GM10266 (cell line): ENCODE measurements at regions not wholly inside any gene's neighbourhood (a gene's known extent, or its start where the extent isn't known, plus 50 kb on each side); places are given as distances from the start of the nearest gene placed in this dataset.

Experiments used
- DNase-seq: peaks from one replicate; pipeline ENCODE4 v3.0.0; 2012; ENCODE audit errors: extremely low spot score
- TF ChIP-seq, protein P1 (sequence below): IDR thresholded peaks from 2 replicates; pipeline ENCODE4 v1.5.1; 2012; ENCODE audit warnings: mild to moderate bottlenecking, low read depth; ENCODE audit not compliant: control insufficient read depth, insufficient read depth; ENCODE audit errors: missing control alignments

- no peak for DNase-seq
Measured at GRCh38 chr7:13152755-13153154, 465.3 kb downstream of the ARL4A start.

GRCh38 chr7:13153266-13153665, 465.8 kb downstream of the ARL4A start:
- TF ChIP-seq, protein P1, sequence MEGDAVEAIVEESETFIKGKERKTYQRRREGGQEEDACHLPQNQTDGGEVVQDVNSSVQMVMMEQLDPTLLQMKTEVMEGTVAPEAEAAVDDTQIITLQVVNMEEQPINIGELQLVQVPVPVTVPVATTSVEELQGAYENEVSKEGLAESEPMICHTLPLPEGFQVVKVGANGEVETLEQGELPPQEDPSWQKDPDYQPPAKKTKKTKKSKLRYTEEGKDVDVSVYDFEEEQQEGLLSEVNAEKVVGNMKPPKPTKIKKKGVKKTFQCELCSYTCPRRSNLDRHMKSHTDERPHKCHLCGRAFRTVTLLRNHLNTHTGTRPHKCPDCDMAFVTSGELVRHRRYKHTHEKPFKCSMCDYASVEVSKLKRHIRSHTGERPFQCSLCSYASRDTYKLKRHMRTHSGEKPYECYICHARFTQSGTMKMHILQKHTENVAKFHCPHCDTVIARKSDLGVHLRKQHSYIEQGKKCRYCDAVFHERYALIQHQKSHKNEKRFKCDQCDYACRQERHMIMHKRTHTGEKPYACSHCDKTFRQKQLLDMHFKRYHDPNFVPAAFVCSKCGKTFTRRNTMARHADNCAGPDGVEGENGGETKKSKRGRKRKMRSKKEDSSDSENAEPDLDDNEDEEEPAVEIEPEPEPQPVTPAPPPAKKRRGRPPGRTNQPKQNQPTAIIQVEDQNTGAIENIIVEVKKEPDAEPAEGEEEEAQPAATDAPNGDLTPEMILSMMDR = no peak

More at GRCh38 chr7:13152755-13153154, 465.3 kb downstream of the ARL4A start:
- TF ChIP-seq, protein P1 = no peak

DNA sequence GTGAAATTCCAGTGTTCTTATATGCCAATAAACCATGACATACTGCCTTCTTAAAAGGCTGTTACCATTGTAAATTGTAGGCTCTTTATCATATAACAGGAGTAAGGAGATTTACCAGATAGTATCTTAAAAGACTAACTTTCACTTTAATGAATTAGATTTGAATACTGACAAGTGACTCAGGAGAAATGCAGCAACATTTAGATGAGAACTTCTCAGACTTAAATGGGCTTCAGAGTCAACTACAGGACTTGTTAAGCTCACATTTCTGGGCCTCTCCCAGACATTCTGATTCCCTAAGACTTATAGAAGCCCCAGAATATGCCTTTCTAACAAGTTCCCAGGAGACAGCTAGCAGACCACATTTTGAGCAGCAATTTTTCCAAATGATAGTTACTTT, 466.3 kb downstream of the ARL4A start:
- DNase-seq = no peak
- TF ChIP-seq, protein P1 = no peak

More at GRCh38 chr7:13153266-13153665, 465.8 kb downstream of the ARL4A start:
- DNase-seq = no peak

DNA sequence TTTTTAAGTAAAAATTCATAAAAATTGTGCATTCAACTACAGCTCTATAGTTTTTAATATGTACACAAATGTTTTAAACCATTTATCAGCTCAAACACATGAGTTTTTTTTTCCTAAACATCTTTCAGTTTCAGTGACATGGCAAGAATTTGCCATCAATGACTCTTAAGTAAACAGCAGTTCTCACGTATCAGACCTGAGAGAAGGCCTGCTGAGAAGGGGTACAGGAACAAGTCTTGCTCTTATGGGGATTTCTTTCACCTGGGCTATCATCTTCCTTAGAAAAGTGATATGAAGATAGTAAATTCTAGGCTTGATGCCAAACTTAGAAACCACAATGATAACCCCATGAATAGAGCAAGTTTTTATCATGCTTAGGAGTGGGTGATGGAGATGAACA, 467.8 kb downstream of the ARL4A start:
- DNase-seq = no peak
- TF ChIP-seq, protein P1 = no peak

DNA sequence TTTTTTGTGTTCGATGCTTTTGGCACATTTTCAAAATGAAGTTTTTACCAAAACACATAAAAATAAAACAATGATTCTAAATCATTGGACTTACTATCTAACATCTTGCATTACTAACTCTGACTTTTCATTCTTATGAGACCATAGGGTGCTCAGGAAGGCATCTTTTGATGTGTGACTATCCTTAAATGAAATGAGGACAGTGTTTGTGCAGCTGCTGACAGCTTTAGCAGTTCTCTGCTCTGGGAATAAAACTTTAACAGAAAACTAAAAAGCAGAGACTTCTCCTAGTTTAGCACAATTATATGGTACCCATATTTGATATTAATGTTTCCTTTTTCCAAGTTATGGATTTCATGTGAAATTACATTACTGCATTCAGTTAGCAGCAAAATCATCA, 471.6 kb downstream of the ARL4A start:
- no peak for DNase-seq
- TF ChIP-seq, protein P1 = no peak

DNA sequence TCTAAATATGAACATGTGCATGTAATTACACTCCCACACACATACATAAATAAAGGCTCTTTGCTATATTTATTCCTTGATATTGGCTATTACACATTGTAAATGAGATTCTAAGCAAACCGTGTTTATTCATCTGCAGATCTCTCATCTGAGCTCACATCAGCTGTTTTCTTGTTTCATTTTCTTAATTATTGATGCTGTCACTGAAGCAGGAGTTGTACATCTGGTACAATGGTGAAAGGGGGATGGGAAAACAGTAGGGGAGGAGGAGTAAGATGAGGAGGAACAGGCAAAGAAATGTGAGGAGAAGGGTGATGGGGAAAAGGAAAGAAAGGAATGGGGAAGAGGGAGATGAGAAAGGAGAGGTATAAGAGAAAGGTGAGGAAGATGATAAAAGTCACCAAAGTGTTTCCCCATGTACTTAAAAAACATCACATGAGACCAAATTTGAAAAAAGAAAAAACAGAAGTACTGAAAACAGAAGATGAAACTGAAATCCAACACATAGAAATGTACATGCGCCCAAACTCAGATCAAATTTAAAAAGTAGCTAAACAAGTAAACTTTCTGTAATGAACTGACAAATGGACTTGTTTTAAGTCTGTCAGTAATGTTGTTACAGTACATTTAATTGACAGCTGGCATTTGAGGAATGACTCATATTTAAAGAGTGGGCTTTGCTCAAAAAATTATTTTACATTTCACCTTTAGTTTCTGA, 472.2 kb downstream of the ARL4A start:
- no peak for DNase-seq
- TF ChIP-seq, protein P1 = no peak

GRCh38 chr7:13161125-13161524, 473.7 kb downstream of the ARL4A start:
- DNase-seq = no peak
- TF ChIP-seq, protein P1 = no peak
